H9 (cell line): ENCODE measurements at regions not wholly inside any gene's neighbourhood (a gene's known extent, or its start where the extent isn't known, plus 50 kb on each side); places are given as distances from the start of the nearest gene placed in this dataset.

Experiments
- DNase-seq: peaks from one replicate; pipeline ENCODE4 v3.0.0-alpha.2; 2017
- H2AFZ ChIP-seq: one replicate; pipeline ENCODE4 v1.6.1; 2013; ENCODE audit warnings: mild to moderate bottlenecking, low read length, control low read depth, moderate library complexity
- H2AK5ac ChIP-seq: 2 replicates; pipeline ENCODE4 v1.6.1; 2013; ENCODE audit warnings: low read length, control low read depth, mixed read lengths; ENCODE audit not compliant: insufficient read length
- H2BK120ac ChIP-seq: one replicate; pipeline ENCODE4 v1.6.1; 2013; ENCODE audit warnings: low read depth, mild to moderate bottlenecking, low read length, control low read depth, inconsistent platforms; ENCODE audit not compliant: poor library complexity, severe bottlenecking
- H2BK12ac ChIP-seq: 2 replicates; pipeline ENCODE4 v1.6.1; 2013; ENCODE audit warnings: low read length, control low read depth, mixed read lengths, low read depth; ENCODE audit not compliant: insufficient read length
- H2BK15ac ChIP-seq: 2 replicates; pipeline ENCODE4 v1.6.1; 2013; ENCODE audit warnings: low read depth, low read length, control low read depth
- H2BK20ac ChIP-seq: one replicate; pipeline ENCODE4 v1.6.1; 2013; ENCODE audit warnings: low read depth, mild to moderate bottlenecking, low read length, control low read depth, inconsistent platforms; ENCODE audit not compliant: poor library complexity, severe bottlenecking
- H2BK5ac ChIP-seq: 2 replicates; pipeline ENCODE4 v1.6.1; 2013; ENCODE audit warnings: low read length, control low read depth, mixed read lengths; ENCODE audit not compliant: insufficient read length
- H3K14ac ChIP-seq: 2 replicates; pipeline ENCODE4 v1.6.1; 2013; ENCODE audit warnings: low read length, control low read depth; ENCODE audit not compliant: insufficient read depth
- H3K18ac ChIP-seq: 2 replicates; pipeline ENCODE4 v1.6.1; 2013; ENCODE audit warnings: low read depth, mild to moderate bottlenecking, mixed read lengths, low read length, control low read depth; ENCODE audit not compliant: insufficient read length
- H3K23ac ChIP-seq: 2 replicates; pipeline ENCODE4 v1.6.1; 2013; ENCODE audit warnings: low read length, control low read depth, mixed read lengths, low read depth; ENCODE audit not compliant: insufficient read length
- H3K23me2 ChIP-seq: 2 replicates; pipeline ENCODE4 v1.6.1; 2013; ENCODE audit warnings: low read depth, mild to moderate bottlenecking, mixed read lengths, low read length, control low read depth; ENCODE audit not compliant: insufficient read length, poor library complexity, severe bottlenecking
- H3K27ac ChIP-seq: 2 replicates; pipeline ENCODE4 v1.5.1; 2013; ENCODE audit warnings: low read length, control low read depth, mixed read lengths, low read depth; ENCODE audit not compliant: insufficient read length
- H3K27me3 ChIP-seq: 2 replicates; pipeline ENCODE4 v1.6.1; 2013; ENCODE audit warnings: low read length, control low read depth, inconsistent platforms; ENCODE audit not compliant: insufficient read depth
- H3K4ac ChIP-seq: 2 replicates; pipeline ENCODE4 v1.6.1; 2013; ENCODE audit warnings: low read depth, mild to moderate bottlenecking, control low read depth, inconsistent platforms, low read length, moderate library complexity
- H3K4me1 ChIP-seq: 2 replicates; pipeline ENCODE4 v1.6.1; 2013; ENCODE audit warnings: low read length, control low read depth, inconsistent platforms; ENCODE audit not compliant: insufficient read depth
- H3K4me2 ChIP-seq: 2 replicates; pipeline ENCODE4 v1.6.1; 2013; ENCODE audit warnings: low read length, control low read depth, mixed read lengths; ENCODE audit not compliant: insufficient read length, insufficient read depth
- H3K56ac ChIP-seq: 2 replicates; pipeline ENCODE4 v1.6.1; 2013; ENCODE audit warnings: low read depth, mild to moderate bottlenecking, mixed read lengths, low read length, control low read depth; ENCODE audit not compliant: insufficient read length
- H3K79me1 ChIP-seq: 2 replicates; pipeline ENCODE4 v1.6.1; 2013; ENCODE audit warnings: low read depth, mild to moderate bottlenecking, moderate library complexity, low read length, control low read depth, inconsistent platforms; ENCODE audit not compliant: insufficient read depth, poor library complexity, severe bottlenecking
- H3K79me2 ChIP-seq: 2 replicates; pipeline ENCODE4 v1.6.1; 2013; ENCODE audit warnings: low read length, control low read depth, inconsistent platforms; ENCODE audit not compliant: insufficient read depth
- H3K9ac ChIP-seq: 2 replicates; pipeline ENCODE4 v1.6.1; 2013; ENCODE audit warnings: low read length, control low read depth, mixed read lengths; ENCODE audit not compliant: insufficient read length; ENCODE audit errors: extremely low read depth
- H3K9me3 ChIP-seq: one replicate; pipeline ENCODE4 v1.6.1; 2013; ENCODE audit warnings: low read depth, low read length, inconsistent platforms; ENCODE audit not compliant: control insufficient read depth
- H3T11ph ChIP-seq: one replicate; pipeline ENCODE4 v1.6.1; 2013; ENCODE audit warnings: mild to moderate bottlenecking, low read length, control low read depth, inconsistent platforms
- H4K20me1 ChIP-seq: one replicate; pipeline ENCODE4 v1.6.1; 2013; ENCODE audit not compliant: control insufficient read depth, insufficient read length, insufficient read depth
- H4K5ac ChIP-seq: 2 replicates; pipeline ENCODE4 v1.6.1; 2013; ENCODE audit warnings: low read depth, mild to moderate bottlenecking, mixed read lengths, low read length, control low read depth; ENCODE audit not compliant: insufficient read length
- H4K8ac ChIP-seq: replicated peaks from 2 replicates; pipeline ENCODE4 v1.6.1; 2013; ENCODE audit warnings: low read length, control low read depth, mixed read lengths, low read depth; ENCODE audit not compliant: insufficient read length
- H4K91ac ChIP-seq: 2 replicates; pipeline ENCODE4 v1.6.1; 2013; ENCODE audit warnings: low read depth, mild to moderate bottlenecking, moderate library complexity, mixed read lengths, low read length, control low read depth; ENCODE audit not compliant: insufficient read length
- H3K27ac Mint-ChIP-seq, 3 experiments: 2 replicates in 2 of 3; 3 replicates in 1 of 3; pipeline ENCODE4 v1.8.0; 2020 to 2021; ENCODE audit warnings: mixed read lengths in 3 of 3, mild to moderate bottlenecking in 1 of 3, moderate library complexity in 1 of 3
- H3K27me3 Mint-ChIP-seq: 2 replicates; pipeline ENCODE4 v1.8.0; 2021; ENCODE audit warnings: low read depth, mild to moderate bottlenecking, moderate library complexity, mixed read lengths
- H3K36me3 Mint-ChIP-seq, 3 experiments: 2 replicates in 2 of 3; 3 replicates in 1 of 3; pipeline ENCODE4 v1.8.0; 2020 to 2021; ENCODE audit warnings: low read depth in 3 of 3, mixed read lengths in 3 of 3; ENCODE audit not compliant: insufficient read depth in 1 of 3
- H3K4me1 Mint-ChIP-seq, 2 experiments: 2 replicates each; pipeline ENCODE4 v1.8.0; 2020; ENCODE audit warnings: mixed read lengths in 2 of 2
- H3K4me3 Mint-ChIP-seq, 2 experiments: 2 replicates in 1 of 2; 3 replicates in 1 of 2; pipeline ENCODE4 v1.8.0; 2020 to 2021; ENCODE audit warnings: mild to moderate bottlenecking in 2 of 2, mixed read lengths in 2 of 2, moderate library complexity in 1 of 2
- H3K9me3 Mint-ChIP-seq, 2 experiments: 2 replicates in 1 of 2; 3 replicates in 1 of 2; pipeline ENCODE4 v1.8.0; 2020; ENCODE audit warnings: mild to moderate bottlenecking in 2 of 2, mixed read lengths in 2 of 2, moderate library complexity in 1 of 2
- WGBS: extraction: QIAGEN DNeasy Blood & Tissue Kit; methylation state at CpG from one replicate; pipeline ENCODE4 v1.1.7; 2013; ENCODE audit warnings: missing lambda C conversion rate, low lambda C conversion rate, mixed read lengths; ENCODE audit not compliant: insufficient read length; ENCODE audit errors: extremely low coverage; 5-methylcytosine and 5-hydroxymethylcytosine counted together
- TF ChIP-seq, protein P1 (sequence below): fragments of 200-600 bp; sonication (generic); conservative IDR thresholded peaks from 3 replicates; pipeline ENCODE4 v1.8.0; 2021; ENCODE audit warnings: antibody characterized with exemption, mild to moderate bottlenecking

DNA sequence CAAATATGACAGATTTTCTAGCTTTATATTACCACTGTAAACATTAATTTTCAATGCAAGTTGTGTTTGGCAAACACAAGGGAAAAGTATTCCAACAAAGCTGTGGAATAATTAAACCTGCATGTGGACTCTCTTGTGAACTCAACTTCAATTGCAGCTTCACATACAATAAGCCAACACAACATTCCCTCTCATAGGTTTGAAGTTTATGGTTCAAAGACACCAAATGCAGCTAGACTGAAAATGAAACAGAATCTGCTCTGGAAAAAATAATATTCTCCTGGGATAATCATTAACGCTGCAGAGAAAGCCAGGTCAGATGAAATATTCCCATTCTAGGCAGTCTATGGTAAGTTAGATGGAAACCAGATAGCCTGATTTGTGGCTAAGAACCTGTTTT lies 105.8 kb upstream of the VIPR2 start:
- Histone ChIP-seq H3K56ac (no peak overlapping the region), H4K20me1 (no peaks in the 10 kb centered on the region), H3K14ac (no peak overlapping the region), H2BK120ac (no peak overlapping the region), H3K27ac (no peak overlapping the region), H3T11ph (no peak overlapping the region), H2AFZ (no peak overlapping the region), H2BK20ac (no peak overlapping the region), H4K8ac (no peak overlapping the region), H3K79me1 (no peaks in the 10 kb centered on the region), H3K79me2 (no peaks in the 10 kb centered on the region), H2BK15ac (no peak overlapping the region), H3K23me2 (no peaks in the 10 kb centered on the region), H3K23ac (no peak overlapping the region), H2AK5ac (no peak overlapping the region), H4K5ac (no peak overlapping the region), H3K4me1 (no peaks in the 10 kb centered on the region), H3K18ac (no peak overlapping the region), H3K27me3 (no peaks in the 10 kb centered on the region), H2BK5ac (no peak overlapping the region), H3K9me3 (no peaks in the 10 kb centered on the region), H3K4me2 (no peak overlapping the region), H2BK12ac (no peak overlapping the region), H3K9ac (no peak overlapping the region), H3K4ac (no peak overlapping the region), H4K91ac (no peak overlapping the region)
- peaks cover 0 to 87% of the 10 kb centered on the region in 2 experiments; a peak in 2 of 5 replicates for H3K9me3 Mint-ChIP-seq
- TF ChIP-seq, protein P1, sequence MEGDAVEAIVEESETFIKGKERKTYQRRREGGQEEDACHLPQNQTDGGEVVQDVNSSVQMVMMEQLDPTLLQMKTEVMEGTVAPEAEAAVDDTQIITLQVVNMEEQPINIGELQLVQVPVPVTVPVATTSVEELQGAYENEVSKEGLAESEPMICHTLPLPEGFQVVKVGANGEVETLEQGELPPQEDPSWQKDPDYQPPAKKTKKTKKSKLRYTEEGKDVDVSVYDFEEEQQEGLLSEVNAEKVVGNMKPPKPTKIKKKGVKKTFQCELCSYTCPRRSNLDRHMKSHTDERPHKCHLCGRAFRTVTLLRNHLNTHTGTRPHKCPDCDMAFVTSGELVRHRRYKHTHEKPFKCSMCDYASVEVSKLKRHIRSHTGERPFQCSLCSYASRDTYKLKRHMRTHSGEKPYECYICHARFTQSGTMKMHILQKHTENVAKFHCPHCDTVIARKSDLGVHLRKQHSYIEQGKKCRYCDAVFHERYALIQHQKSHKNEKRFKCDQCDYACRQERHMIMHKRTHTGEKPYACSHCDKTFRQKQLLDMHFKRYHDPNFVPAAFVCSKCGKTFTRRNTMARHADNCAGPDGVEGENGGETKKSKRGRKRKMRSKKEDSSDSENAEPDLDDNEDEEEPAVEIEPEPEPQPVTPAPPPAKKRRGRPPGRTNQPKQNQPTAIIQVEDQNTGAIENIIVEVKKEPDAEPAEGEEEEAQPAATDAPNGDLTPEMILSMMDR = no peak
- peaks cover 7% of the 10 kb centered on the region for H3K27me3 Mint-ChIP-seq
- DNase-seq = no peak
- no peak overlapping the region for H3K27ac Mint-ChIP-seq
- no CpG with 5 or more reads among the region's 1 CpG for WGBS
- no peaks in the 10 kb centered on the region for H3K4me1 Mint-ChIP-seq
- H3K4me3 Mint-ChIP-seq = no peak overlapping the region
- H3K36me3 Mint-ChIP-seq = peaks cover 0 to 34% (median 4%) of the 10 kb centered on the region in 3 experiments; a peak in 3 of 7 replicates
